Heart right ventricle (tissue), 16 donors: ENCODE measurements at regions not wholly inside any gene's neighbourhood (a gene's known extent, or its start where the extent isn't known, plus 50 kb on each side); places are given as distances from the start of the nearest gene placed in this dataset.

Experiments used
- ATAC-seq, 8 donors: fragments of 200-7000 bp; cut with Tn5 transposase; one replicate each; pipeline ENCODE4 v1.9.1; 2020; ENCODE audit warnings: mild to moderate bottlenecking in 8 of 8, moderate library complexity in 8 of 8, moderate number of reproducible peaks in 1 of 8
- DNase-seq, 2 donors: peaks; one replicate each; pipeline ENCODE4 v3.0.0-alpha.2; 2020
- H3K27ac ChIP-seq, 10 donors: fragments of 200-600 bp; sonication (generic) in 2 of 10; one replicate each; pipeline versions ENCODE4 v1.5.0 to v1.8.0; 2020 to 2022; ENCODE audit warnings: mild to moderate bottlenecking in 3 of 10
- H3K27me3 ChIP-seq, 7 donors: fragments of 200-600 bp; one replicate each; pipeline ENCODE4 v1.8.0; 2021 to 2022; ENCODE audit warnings: mild to moderate bottlenecking in 2 of 7
- H3K36me3 ChIP-seq, 9 donors: fragments of 200-600 bp; sonication (generic) in 1 of 9; one replicate each; pipeline versions ENCODE4 v1.5.0 to v1.8.0; 2020 to 2022; ENCODE audit warnings: mild to moderate bottlenecking in 2 of 9
- H3K4me1 ChIP-seq, 9 donors: fragments of 200-600 bp; sonication (generic) in 1 of 9; one replicate each; pipeline versions ENCODE4 v1.5.0 to v1.8.0; 2020 to 2022; ENCODE audit warnings: mild to moderate bottlenecking in 4 of 9
- H3K4me3 ChIP-seq, 10 donors: fragments of 200-600 bp; sonication (generic) in 2 of 10; one replicate each; pipeline versions ENCODE4 v1.5.0 to v1.8.0; 2020 to 2022; ENCODE audit warnings: mild to moderate bottlenecking in 7 of 10, moderate library complexity in 2 of 10
- H3K9me3 ChIP-seq, 11 donors: fragments of 200-600 bp in 10 of 11; sonication (generic) in 2 of 11; one replicate each; pipeline versions ENCODE4 v1.5.0 to v1.8.0; 2013 to 2022; ENCODE audit warnings: mild to moderate bottlenecking in 2 of 11, control low read depth in 1 of 11, moderate library complexity in 1 of 11
- WGBS, 2 donors: extraction: QIAGEN DNeasy Blood & Tissue Kit; methylation state at CpG; one replicate each; pipeline ENCODE4 v1.1.7; 2013; ENCODE audit warnings: inconsistent platforms in 1 of 2; 5-methylcytosine and 5-hydroxymethylcytosine counted together
- intact Hi-C, 10 donors: fragments of 100-400 bp; cut with DNase I; formaldehyde crosslinking; loops; one replicate each; pipeline versions ENCODE4 v1.11.1 to v1.14.2; 2022
- TF ChIP-seq, protein P1 (sequence below), 9 donors: fragments of 200-600 bp; sonication (generic) in 2 of 9; IDR thresholded peaks; one replicate each; pipeline versions ENCODE4 v1.5.0 to v1.8.0; 2021 to 2022; ENCODE audit warnings: antibody characterized with exemption in 9 of 9, mild to moderate bottlenecking in 5 of 9, moderate library complexity in 1 of 9
- donor health status: Arrhythmogenic right ventricular cardiomyopathy.
- donor health status: ischemic (EF 13 %, LVEDD 7.1; RV severe dilation, severe dysfunction).
- donor health status: healthy with polysubstance abuse.
- donor health status: DM: no; HTN: yes; CAD: no.
- donor health status: DM: no; HTN: no; CAD: no.
- donor health status: ischemic (EF 25% LVEDD 6.9; RV normal size, moderate dysfunction).
- donor health status: ischemic (EF 25% LVEDD 5.7; RV mildly dilated, moderate dysfunction).
- donor health status: healthy.
- donor health status: DM: yes; HTN: yes; CAD: no.
- donor health status: Ischemic cardiomyopathy.
- donor health status: ischemic (EF 35%, LVEDD 5.7; RV mildly dilated, moderate dysfunction).
- donor health status: nonischemic (EF 11% LVEDD 7.7; RV severe dilation, severe dysfunction).
- donor health status: DM: yes; HTN: yes; CAD: no.
- donor health status: PGD.
- donor health status: ischemic (EF 29% LVEDD 5.4; RV normal size, mild dysfunction).
- donor health status: nonischemic (EF 23%, LVEDD 6.1; RV moderate dilation, normal function).

DNA sequence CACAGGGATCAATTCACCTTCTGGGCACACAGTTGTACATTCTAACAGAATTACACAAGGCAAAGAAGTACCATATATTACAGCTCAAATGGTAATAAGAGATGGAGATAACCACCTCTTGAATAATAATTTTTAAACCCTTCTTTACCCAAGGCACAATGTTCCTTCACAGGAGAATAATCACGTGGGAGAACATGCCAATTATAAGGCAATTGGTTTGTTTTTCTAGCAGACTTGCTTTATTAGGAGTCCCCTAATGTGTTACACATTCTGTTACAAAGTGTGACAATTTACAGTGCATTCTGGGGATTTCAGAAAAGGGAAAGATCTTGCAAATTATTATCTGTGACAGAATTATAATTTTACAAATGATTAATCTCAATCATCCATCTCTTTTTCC, 380.3 kb downstream of the RND3 start:
- Histone ChIP-seq H3K4me1 (peaks cover 0 to 9% (median 0%) of the 10 kb centered on the region in 9 donors), H3K36me3 (no peaks in the 10 kb centered on the region), H3K4me3 (no peak overlapping the region), H3K27ac (no peak overlapping the region), H3K27me3 (no peaks in the 10 kb centered on the region), H3K9me3 (no peaks in the 10 kb centered on the region)
- TF ChIP-seq, protein P1, sequence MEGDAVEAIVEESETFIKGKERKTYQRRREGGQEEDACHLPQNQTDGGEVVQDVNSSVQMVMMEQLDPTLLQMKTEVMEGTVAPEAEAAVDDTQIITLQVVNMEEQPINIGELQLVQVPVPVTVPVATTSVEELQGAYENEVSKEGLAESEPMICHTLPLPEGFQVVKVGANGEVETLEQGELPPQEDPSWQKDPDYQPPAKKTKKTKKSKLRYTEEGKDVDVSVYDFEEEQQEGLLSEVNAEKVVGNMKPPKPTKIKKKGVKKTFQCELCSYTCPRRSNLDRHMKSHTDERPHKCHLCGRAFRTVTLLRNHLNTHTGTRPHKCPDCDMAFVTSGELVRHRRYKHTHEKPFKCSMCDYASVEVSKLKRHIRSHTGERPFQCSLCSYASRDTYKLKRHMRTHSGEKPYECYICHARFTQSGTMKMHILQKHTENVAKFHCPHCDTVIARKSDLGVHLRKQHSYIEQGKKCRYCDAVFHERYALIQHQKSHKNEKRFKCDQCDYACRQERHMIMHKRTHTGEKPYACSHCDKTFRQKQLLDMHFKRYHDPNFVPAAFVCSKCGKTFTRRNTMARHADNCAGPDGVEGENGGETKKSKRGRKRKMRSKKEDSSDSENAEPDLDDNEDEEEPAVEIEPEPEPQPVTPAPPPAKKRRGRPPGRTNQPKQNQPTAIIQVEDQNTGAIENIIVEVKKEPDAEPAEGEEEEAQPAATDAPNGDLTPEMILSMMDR (IDR thresholded peaks at IDR 0.05) = no peak
- DNase-seq (no peak), ATAC-seq (no peak)
- WGBS, 2 donors = 79 to 88% methylated on average over 1 of the region's 1 CpG
- intact Hi-C loops = no loop called here

- ATAC-seq (no peak), DNase-seq (no peak)
- H3K36me3 ChIP-seq = no peaks in the 10 kb centered on the region
- H3K27me3 ChIP-seq = no peaks in the 10 kb centered on the region
- 83 to 85% methylated on average over 2 of the region's 2 CpGs for WGBS, 2 donors
- TF ChIP-seq, protein P1 (IDR thresholded peaks at IDR 0.05) = no peak
- no peak overlapping the region for H3K27ac ChIP-seq
- H3K9me3 ChIP-seq = no peaks in the 10 kb centered on the region
- H3K4me3 ChIP-seq = no peak overlapping the region
- peaks cover 0 to 13% (median 8%) of the 10 kb centered on the region in 9 donors for H3K4me1 ChIP-seq
- intact Hi-C loops = no loop called here
Observed at GRCh38 chr2:150101947-150102346, 385.5 kb downstream of the RND3 start.

- Histone ChIP-seq H3K4me1 (peaks cover 0 to 13% (median 8%) of the 10 kb centered on the region in 9 donors), H3K27me3 (no peaks in the 10 kb centered on the region), H3K27ac (no peak overlapping the region), H3K9me3 (no peaks in the 10 kb centered on the region), H3K4me3 (no peak overlapping the region), H3K36me3 (no peaks in the 10 kb centered on the region)
- no peak for DNase-seq
- no peak for ATAC-seq
- intact Hi-C loops = no loop called here
- TF ChIP-seq, protein P1 (IDR thresholded peaks at IDR 0.05) = no peak
Observed at GRCh38 chr2:150100834-150101233, 386.6 kb downstream of the RND3 start.

GRCh38 chr2:150100336-150100735, 387.1 kb downstream of the RND3 start:
- intact Hi-C loops = no loop called here
- Histone ChIP-seq H3K9me3 (no peaks in the 10 kb centered on the region), H3K4me3 (no peak overlapping the region), H3K27ac (no peak overlapping the region), H3K36me3 (no peaks in the 10 kb centered on the region), H3K27me3 (no peaks in the 10 kb centered on the region), H3K4me1 (peaks cover 0 to 13% (median 8%) of the 10 kb centered on the region in 9 donors)
- 97 to 99% methylated on average over 3 of the region's 3 CpGs for WGBS, 2 donors
- TF ChIP-seq, protein P1 (IDR thresholded peaks at IDR 0.05) = no peak
- DNase-seq = no peak
- no peak for ATAC-seq

GRCh38 chr2:150099805-150100204, 387.7 kb downstream of the RND3 start:
- intact Hi-C loops = no loop called here
- TF ChIP-seq, protein P1 (IDR thresholded peaks at IDR 0.05) = no peak
- H3K9me3 ChIP-seq = no peaks in the 10 kb centered on the region
- DNase-seq (no peak), ATAC-seq (no peak)
- H3K27ac ChIP-seq = no peak overlapping the region
- H3K4me1 ChIP-seq = peaks cover 0 to 13% (median 8%) of the 10 kb centered on the region in 9 donors
- no peaks in the 10 kb centered on the region for H3K27me3 ChIP-seq
- no peaks in the 10 kb centered on the region for H3K36me3 ChIP-seq
- H3K4me3 ChIP-seq = no peak overlapping the region
